Stimulated activated CD8-positive, alpha-beta memory T cell treated with anti-CD3 and anti-CD28 coated beads, Interleukin-15, amount 100 ng/mL, for 1 hour (primary cell): ENCODE measurements at regions not wholly inside any gene's neighbourhood (a gene's known extent, or its start where the extent isn't known, plus 50 kb on each side); places are given as distances from the start of the nearest gene placed in this dataset.
"Not testable (repeated sequence)": the region's sequence is repeated elsewhere in the genome, so short reads cannot be mapped to it uniquely, and the experiment has no call there.

Experiments
- DNase-seq: peaks from one replicate; pipeline ENCODE4 v3.0.0-alpha.2; 2020; ENCODE audit warnings: low read depth

DNA sequence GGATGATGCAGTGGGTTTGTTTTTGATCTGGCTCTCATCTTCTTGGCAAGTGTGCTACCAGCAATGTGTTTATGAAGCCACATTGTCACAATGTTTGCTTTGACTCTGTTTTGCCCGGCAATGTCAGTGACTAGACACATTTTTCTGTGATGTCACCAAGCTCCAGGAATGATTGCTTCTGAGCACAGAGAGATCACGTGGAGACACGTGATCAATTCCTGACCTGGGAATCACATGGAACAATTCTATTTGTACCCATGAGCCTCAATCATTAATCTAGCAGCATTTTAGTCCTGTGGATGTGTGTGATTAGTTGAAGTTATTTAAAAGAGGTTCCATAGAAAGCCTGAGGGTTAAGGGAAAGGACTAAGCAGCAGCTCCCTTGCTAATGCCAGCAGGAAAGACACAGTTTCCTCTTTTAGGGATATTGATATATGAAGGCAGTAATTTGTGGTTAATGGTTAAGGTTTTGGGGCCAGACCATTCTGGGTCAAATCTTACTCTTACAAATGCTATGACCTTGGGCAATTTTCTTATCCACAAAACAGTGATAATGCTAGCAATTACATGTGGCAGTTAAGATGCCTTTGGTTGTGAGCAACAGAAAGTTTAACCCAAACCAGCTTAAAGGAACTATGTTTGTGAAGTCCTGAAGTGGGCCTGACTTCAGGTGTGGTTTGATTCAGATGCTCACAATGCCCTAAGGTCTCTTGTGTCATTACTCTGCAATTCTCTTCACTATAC lies 59.0 kb downstream of the FASLG start:
- no peak for DNase-seq

GRCh38 chr1:172719066-172719627 lies 60.2 kb downstream of the FASLG start:
- no peak for DNase-seq

DNA sequence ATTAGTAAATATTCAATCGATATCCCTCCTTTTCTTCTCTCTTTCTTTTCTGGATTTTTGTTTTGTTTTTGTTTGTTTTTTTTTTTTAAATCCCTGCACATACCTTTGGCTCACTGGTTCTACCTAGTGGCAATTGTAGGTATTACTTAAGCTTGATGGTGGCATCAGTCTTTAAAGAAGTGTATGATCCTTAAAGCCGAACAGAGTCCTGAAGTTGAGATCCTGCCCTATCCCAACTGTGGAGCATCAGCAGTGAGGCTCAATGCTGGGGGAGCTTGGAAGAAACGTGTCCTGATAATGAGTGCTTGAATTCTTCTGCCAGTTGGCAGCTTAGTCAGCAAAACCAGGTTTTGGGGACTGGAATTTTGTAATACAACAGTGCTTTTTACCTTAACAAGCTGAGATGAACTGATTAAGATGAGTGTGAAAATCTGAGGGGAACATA lies 60.8 kb downstream of the FASLG start:
- no peak for DNase-seq

- DNase-seq: no peak
These were observed 61.4 kb downstream of the FASLG start for GRCh38 chr1:172720339-172720738.

- no peak for DNase-seq
These were observed 64.3 kb downstream of the FASLG start for GRCh38 chr1:172723251-172723650.

- no peak for DNase-seq
These were observed 65.3 kb downstream of the FASLG start for GRCh38 chr1:172724232-172724631.

- DNase-seq: no peak
These were observed 66.1 kb downstream of the FASLG start for GRCh38 chr1:172724765-172725613.

DNA sequence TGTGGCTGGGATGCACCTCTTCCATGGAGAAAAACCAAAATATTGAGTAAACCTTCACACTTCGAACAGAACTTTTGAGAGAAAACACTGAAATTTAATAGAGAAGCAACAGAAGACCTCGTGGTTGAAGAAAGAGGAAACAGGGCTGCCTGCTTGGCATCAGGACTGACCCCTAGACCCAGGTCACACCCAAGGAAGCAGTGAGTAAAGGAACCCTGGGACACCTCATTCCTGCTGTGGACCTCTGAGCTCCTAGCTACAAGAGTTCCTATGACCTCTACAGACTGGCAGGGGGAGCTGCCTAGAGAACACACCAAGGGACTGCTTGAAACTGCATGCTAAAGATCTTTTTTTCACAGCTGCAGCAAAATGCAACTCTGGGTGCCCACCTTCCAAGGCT lies 67.8 kb downstream of the FASLG start:
- DNase-seq: no peak

- no peak for DNase-seq
These were observed 68.5 kb downstream of the FASLG start for GRCh38 chr1:172727275-172727857.

GRCh38 chr1:172727956-172728603 lies 69.2 kb downstream of the FASLG start:
- DNase-seq: no peak

- not testable (repeated sequence) for DNase-seq
These were observed 69.8 kb downstream of the FASLG start for GRCh38 chr1:172728705-172729104.

DNA sequence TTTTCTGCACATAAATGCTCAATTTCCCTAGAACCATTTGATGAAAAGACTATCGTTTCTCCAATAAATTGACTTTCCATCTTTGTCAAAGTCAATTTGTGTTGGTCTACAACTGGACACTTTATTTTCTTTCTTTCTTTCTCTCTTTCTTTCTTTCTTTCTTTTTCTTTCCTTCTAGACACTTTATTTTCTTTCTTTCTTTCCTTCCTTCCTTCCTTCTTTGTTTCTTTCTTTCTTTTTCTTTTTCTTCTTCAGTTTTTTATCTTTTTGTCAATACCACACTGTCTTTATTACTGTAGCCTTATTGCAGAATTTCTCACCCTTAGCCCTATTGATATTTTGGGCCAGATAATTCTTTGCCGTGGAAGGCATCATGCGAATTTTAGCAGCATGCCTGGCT lies 73.5 kb downstream of the FASLG start:
- no peak for DNase-seq

DNA sequence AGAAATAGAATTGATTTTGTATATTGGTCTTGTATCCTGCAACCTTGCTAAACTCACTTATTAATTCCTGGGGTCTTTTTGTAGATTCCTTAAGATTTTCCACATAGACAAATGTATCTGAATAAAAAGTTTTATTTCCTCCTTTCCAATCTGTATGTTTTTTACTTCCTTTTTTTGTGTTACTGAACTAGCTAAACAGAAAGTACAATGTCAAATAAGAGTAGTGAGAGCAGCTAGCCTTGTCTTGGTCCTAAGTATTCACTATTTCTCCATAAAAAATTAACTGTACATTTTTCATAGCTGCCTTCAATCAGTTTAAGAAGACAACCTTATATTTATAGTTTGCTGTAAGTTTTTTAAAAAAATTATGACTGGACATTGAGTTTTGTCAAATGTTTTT lies 74.9 kb downstream of the FASLG start:
- no peak for DNase-seq

DNA sequence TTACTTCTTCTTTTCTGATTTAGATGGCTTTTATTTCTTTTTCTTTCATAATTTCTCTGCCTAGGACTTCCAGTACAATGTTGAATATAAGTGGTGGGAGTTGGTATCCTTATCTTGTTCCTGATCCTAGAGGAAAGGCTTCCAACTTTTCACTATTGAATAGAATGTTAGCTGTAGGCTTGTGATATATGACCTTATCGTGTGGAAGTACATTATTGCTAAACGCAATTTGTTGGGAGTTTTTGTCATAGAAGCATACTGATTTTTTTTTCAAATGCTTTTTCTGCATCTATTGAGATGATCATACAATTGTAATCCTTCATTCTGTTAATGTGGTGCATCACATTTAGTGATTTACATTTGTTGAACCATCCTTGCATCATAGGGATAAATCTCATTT lies 79.5 kb downstream of the FASLG start:
- no peak for DNase-seq

- DNase-seq: no peak
These were observed 83.9 kb downstream of the FASLG start for GRCh38 chr1:172742599-172743500.

GRCh38 chr1:172745014-172745413 lies 86.1 kb downstream of the FASLG start:
- no peak for DNase-seq

- DNase-seq: no peak
These were observed 87.4 kb downstream of the FASLG start for GRCh38 chr1:172746091-172746949.

- DNase-seq: no peak
These were observed 89.3 kb downstream of the FASLG start for GRCh38 chr1:172748201-172748600.

GRCh38 chr1:172751683-172752082 lies 92.8 kb downstream of the FASLG start:
- DNase-seq: no peak

DNA sequence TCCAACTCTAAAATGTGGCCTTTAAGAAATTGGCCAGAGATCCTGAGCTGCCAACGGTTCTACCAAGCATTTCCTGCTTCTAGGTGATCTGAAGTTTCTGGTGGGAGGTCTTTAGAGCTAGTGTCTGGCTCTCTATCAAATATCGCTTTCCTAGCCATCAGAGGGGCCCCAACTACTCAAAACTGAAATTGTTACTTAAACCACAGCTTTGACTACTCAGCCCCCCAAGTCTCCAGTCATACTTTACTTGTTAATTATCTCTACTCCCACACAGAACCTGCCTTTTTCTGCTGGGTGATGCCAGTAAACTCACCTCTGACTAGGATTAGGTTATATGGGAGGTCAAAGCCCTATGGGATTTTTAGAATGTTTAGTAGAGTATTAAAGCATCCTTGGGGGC lies 95.1 kb downstream of the FASLG start:
- DNase-seq: no peak
